ENCODE measurements at regions not wholly inside any gene's neighbourhood (a gene's known extent, or its start where the extent isn't known, plus 50 kb on each side); places are given as distances from the start of the nearest gene placed in this dataset.

DNA sequence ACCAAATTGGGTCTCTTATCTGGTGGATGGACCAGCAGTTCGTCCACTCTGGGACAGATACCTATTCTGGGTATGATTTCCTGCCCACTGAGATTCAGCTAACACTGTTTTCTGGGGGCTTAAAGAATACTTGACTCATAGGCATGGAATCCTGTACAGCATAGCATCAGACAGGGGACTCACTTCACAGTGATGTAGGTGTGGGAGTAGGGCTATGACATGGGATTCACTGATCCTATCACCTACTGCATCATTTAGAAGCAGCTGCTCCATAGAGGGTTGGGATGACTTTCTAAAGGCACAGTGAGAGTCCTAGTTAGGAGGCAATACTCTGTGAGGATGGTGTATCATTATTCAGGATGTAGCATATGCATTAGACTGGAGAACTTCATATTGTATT is 74.5 kb upstream of the AHI1 start:
- TF ChIP-seq, protein P1, sequence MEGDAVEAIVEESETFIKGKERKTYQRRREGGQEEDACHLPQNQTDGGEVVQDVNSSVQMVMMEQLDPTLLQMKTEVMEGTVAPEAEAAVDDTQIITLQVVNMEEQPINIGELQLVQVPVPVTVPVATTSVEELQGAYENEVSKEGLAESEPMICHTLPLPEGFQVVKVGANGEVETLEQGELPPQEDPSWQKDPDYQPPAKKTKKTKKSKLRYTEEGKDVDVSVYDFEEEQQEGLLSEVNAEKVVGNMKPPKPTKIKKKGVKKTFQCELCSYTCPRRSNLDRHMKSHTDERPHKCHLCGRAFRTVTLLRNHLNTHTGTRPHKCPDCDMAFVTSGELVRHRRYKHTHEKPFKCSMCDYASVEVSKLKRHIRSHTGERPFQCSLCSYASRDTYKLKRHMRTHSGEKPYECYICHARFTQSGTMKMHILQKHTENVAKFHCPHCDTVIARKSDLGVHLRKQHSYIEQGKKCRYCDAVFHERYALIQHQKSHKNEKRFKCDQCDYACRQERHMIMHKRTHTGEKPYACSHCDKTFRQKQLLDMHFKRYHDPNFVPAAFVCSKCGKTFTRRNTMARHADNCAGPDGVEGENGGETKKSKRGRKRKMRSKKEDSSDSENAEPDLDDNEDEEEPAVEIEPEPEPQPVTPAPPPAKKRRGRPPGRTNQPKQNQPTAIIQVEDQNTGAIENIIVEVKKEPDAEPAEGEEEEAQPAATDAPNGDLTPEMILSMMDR (IDR thresholded peaks at IDR 0.05), result no peak
- TF ChIP-seq ZFX (IDR thresholded peaks at IDR 0.05; ENCODE audit: borderline replicate concordance), result no peak

Measured in 22Rv1 (cell line).